ENCODE measurements at regions not wholly inside any gene's neighbourhood (a gene's known extent, or its start where the extent isn't known, plus 50 kb on each side); places are given as distances from the start of the nearest gene placed in this dataset.

GRCh38 chr15:81758818-81759284 lies 287.0 kb downstream of the MEX3B start:
- no peak for TF ChIP-seq GATA2 (IDR thresholded peaks at IDR 0.05; ENCODE audit: low read depth, low read length)
- no peak for TF ChIP-seq GATA3 (IDR thresholded peaks at IDR 0.05; ENCODE audit: low read depth, low read length)

All from SH-SY5Y (cell line).